ENCODE measurements at regions not wholly inside any gene's neighbourhood (a gene's known extent, or its start where the extent isn't known, plus 50 kb on each side); places are given as distances from the start of the nearest gene placed in this dataset.
"Not testable (repeated sequence)": the region's sequence is repeated elsewhere in the genome, so short reads cannot be mapped to it uniquely, and the experiment has no call there.

DNA sequence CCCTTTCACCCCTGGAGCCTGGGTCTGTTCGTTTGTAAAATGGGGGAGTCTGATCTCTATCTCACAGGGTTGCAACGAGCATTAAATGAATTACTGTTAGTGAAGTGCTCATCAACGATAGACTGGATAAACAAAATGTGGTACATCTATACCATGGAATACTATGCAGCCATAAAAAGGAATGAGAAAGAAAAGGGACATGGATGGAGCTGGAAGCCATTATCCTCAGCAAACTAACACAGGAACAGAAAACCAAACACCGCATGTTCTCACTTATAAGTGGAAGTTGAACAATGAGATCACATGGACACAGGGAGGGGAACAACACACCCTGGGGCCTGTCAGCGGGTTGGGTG is 348.0 kb upstream of the ID2 start:
- DNase-seq, result not testable (repeated sequence)

DNA sequence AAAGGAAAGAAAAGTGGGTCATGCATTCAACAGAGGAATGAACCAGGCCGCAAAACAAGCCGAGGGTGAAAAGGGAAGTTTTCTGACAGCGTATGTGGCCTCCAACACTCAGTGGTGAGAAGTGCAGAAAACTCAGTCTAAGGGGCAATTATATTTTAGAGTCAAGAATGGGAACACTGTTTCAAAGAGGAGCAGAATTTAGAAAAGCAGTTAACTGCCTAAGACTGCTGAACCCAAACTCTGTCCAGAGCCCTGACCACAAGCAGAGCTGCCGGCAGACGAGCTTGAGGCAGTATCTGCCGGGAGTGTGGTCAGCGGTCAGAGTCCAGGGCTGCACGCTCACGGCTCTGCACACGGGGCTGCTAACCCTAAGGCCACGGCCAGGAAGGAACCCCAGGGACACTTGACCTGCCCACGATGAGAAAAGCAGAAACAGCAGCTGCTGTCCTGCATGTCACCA is 347.0 kb upstream of the ID2 start:
- DNase-seq, result no peak

DNA sequence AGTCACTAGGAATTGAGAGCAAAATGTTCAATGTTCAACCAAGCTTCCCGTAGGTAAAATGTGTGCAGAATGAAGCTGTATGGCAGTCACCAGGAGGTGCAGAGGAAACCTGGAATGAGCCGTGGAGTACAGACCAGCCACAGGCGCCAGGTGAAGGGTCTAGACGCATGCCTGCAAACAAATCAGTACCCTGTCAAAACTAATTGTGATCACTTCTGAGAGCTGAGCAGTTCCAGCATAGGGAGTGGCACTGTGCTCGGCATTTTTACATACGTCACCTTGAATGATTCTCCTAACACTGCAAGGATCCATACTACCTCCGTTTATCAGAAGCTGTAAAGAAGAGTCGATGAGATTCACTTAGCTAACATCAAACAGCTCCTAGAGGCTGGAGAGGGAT is 346.1 kb upstream of the ID2 start:
- DNase-seq, result no peak

DNA sequence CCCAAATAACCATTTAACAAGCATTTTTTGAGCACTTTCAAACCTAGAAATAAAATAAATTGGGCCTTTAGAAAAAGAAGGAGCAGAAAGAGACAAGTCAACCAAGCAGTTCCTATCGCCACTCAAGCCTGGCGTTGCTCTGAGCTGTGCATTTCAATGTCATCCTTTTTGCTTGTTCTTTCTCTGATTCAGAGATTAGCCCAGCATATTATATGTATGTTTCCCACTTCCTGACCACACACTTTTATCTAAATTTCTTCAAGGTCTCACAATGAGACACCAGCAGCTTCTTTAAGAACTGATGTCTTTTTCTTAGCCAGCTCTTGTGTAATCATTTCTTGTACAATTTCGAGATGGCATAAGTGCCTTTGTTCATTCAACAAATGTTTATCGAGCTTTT is 344.5 kb upstream of the ID2 start:
- no peak for DNase-seq

DNA sequence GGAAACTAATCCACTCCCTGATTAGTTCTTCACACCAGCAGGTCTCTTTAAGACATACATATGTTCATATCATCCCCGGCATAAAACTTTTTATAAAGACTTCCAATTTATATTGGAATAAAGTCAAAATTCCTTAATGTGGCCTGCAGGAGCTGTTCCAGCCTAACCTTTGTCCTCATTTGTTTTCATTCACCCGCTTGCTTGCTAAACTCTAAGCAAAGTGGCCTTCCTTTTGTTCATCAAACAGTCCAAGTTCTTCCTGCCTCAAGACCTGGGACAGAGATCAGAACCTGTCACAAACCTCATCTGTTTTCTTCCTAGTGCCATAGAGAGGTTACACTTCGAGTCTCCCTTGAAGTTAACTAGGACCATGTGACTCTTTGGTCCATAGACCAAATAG is 339.4 kb upstream of the ID2 start:
- DNase-seq, result no peak

DNA sequence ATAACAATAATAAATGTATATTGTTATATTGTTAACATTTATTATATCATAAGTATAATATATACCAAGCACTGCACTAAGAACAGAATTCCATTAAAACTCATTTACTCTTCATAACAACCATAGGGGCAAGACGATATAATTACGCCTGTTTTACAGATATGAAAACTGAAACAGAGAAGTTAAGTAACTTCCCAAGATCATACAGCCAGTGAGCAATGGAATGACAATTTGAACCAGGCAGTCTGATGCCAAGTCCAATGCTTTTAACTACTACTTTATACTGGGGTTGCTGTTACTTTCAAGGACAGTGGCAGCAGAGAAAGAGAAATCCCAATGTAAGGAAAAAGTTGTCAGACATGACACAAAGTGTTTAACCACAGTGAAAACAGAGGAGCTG is 338.8 kb upstream of the ID2 start:
- DNase-seq, result no peak

DNA sequence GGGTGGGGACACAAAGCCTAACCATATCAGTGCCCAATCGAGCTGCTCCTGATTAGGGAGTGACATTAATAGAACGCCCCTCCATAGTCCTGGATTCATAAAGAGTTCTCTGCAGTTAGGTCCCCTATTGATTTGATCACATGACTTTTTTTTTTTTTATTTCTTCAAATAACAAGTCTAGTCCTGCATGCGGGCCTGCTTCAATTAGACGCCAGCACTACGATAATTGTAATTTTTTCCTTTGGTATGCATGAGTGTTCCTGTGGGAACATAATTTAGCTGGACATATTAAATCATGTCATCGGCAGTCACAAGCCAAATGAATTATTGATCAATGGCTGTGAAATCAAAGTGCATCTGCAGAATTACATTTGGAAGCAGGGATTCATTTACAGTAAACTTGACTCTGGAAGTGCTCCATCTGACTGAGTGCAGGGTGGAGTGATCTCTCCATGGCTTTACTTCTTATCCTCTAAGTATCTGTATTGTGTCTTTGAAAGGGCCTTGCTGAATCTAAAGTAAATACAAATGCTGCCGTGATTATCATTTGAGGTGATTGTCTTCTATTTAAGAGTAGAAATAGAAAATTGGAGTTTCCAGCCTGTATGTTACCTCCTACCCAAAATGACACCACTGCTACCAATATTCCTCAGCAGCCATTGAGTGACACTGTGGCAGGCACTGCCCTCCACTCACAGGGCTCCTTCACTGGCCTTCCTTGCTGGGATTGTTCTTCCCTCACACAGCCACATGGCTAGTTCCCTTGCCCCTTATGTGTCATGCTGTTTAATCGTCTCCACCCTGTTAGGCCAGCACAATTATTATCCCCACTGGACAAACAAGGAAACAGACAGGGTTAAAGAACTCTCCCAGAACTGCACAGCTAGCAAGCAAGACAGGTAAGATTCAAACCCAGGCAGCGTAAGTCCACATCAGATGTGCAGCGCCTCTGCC is 337.4 kb upstream of the ID2 start:
- DNase-seq, result no peak

DNA sequence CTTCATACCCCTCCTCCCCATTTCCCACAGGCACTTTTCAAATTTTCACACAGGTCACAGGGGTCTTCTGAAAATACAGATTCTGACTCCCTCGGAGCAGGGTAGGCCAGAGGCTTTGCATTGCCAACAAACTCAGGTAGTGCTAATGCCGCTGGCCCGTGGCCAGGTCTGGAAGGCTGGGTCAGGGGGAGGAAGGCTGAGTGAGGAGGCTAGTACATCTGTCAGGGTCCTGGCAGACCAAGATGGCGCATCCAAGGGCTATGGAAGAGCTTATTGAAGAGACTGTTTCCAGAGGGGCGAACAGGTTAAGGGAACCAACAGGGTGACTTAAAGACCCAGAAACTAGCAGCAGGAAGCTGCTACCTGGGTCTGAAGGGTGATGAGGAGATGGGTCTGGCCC is 336.7 kb upstream of the ID2 start:
- DNase-seq, result no peak

DNA sequence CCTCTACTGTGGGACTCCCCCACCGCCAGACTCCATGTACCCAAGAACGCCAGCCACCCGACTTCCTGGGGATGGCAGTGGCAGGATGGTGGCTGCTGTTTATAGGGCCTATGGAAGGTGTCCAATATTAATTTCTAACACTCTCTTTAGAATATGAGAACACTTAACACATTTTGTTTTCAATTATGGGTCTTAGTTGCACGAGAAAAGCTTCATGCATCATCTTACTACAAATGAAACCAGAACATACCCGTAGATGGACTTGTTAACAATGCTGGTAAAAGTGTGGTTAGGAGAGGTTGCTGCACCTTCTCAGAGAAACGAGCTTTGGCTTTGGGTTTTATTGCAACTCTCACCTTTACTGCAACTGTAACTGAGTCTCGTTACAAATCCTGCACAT is 335.6 kb upstream of the ID2 start:
- no peak for DNase-seq

DNA sequence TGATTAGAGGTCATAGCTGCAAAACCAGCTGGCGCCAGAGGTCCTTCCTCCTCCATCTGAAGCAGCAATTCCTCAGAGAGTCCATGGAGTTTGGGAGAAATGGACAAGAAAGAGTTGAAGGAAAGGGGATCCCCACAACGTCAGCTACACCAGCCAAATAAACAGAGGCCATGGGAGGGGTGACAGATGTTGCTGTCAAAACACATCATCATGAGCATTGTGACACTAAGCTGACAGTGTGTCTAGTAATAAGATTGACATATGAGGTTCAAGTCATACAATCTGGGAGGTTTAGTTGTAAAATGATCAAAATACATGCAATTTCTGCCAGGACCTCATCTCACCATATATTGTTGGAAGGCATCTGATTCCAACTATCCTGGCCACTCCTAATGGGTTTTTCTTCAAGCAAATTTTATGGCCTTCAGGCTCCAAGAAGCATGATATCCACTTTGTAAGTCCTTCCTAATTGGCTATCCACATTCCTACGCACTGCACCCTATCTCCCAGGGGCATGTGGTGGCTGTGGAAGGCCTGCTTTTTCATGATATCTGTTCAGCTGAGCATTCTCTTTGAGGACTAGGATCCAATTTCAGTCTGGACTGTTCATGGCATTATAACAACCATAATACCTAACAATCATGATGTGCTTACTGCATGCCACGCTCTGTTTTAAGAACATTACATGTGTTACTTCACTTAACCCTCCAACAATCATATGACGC is 335.0 kb upstream of the ID2 start:
- DNase-seq, result no peak

DNA sequence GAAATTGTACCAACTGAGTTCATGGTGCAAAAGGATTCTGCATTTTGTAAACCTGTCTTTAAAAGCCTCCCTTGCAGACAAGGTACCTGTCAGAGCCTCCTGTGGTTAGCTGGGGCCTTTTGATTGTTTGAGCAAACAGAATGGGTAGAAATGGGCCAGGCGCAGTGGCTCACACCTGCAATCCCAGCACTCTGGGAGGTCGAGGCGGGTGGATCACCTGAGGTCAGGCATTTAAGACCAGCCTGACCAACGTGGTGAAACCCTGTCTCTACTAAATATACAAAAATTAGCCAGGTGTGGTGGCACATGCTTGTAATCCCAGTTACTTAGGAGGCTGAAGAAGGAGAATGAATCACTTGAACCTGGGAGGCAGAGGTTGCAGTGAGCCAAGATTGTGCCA is 332.9 kb upstream of the ID2 start:
- not testable (repeated sequence) for DNase-seq

DNA sequence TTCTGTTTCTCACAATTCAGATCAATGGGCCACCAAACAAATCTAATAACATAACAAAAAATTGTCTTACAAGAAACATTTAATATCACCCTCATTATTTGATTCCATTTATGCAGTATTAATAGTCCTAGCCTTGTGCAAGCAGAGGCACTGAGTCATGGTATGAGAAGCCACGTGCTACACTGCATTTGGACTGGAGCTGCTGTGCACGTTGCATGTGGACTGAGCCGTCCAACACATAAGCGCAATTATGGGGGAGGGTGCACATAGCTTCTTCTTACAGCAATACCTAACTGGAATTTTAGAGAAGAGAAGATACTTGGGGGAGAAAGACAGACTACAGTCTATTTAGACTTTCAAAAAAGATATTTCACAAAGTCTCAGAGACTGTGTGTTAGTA is 329.6 kb upstream of the ID2 start:
- no peak for DNase-seq

DNA sequence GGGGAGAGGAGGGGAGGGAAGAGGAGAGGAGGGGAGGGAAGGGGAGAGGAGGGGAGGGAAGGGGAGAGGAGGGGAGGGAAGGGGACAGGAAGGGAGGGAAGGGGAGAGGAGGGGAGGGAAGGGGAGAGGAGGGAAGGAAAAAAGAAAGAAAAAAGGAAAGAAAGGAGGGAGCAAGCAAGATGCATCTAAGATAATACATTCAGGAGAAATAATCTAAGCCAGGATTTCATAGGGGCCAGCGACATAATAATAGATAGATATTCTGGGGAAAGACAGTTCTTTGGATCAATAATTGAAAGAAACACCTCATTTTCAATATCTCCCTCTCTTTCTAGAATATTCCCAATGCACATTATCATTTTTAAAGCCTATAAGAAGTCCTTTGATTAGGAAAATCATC is 328.9 kb upstream of the ID2 start:
- no peak for DNase-seq

DNA sequence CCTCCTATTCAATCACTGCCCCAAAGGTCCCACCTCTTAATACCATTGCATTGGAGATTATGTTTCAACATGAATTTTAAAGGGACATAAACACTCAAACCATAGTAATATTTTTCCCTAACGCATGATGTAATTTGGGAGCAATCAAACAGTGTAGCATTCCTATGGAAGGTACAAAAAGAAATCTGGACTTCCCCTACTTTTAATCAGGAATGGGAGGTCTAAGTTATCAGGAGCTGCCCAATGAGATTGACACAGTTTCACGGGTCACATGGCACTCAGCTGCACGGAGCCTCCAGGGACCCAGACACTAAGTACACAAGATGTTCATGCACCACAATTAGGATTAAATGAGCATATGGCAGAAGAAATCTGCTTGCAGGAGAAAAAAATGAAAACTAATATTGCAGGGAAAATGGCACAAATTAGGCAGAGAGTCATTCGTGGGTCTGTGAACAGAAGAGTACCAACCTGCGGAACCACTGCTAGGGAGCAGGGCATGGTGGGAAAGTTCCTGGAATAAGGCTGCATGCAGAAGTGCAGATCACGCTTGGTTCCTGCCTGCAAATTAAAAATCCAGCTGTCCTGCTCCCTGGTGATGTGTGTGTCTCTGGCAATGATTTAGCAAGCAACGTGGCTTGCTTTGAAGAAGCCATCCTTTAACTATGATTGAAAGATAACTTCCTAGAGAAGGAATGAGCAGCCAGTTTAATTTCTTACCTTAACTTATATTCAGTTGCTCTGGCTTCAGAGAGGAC is 326.6 kb upstream of the ID2 start:
- no peak for DNase-seq

DNA sequence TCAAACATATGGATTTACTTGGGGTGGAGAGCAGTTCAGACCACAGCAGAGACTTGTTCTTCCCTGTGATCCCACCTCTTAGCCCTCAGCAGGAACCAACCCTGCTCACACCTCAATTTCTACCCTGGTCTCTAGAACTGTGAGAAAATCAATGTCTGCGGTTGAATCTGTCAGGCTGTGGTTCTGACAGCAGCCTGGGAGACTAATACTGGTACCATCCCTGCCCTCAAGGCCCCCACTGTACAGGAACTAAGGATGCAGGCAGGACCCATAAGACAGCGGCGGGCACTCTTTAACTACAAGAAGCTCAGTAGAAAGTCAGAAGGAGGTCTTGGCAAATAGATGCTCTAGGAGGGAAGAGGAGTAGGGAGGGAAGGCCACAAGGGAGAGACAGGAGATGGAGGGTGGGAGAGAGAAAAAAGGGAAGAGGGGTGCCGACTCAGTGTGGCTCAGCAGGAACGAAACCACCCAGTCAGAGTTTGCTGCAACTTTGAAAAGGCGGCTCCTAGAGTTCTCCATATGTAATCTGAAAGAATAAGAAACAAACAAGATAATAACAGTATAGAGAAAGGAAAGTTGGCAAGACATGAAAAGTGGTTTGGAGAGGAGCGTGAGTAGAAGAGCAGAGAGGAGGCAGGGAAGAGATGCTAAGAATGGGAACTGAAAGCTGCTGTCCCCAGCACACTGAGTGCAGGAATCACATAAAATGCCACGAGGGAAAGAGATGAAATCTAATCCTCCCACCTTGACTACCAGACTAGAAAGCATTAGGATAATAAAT is 323.9 kb upstream of the ID2 start:
- no peak for DNase-seq

DNA sequence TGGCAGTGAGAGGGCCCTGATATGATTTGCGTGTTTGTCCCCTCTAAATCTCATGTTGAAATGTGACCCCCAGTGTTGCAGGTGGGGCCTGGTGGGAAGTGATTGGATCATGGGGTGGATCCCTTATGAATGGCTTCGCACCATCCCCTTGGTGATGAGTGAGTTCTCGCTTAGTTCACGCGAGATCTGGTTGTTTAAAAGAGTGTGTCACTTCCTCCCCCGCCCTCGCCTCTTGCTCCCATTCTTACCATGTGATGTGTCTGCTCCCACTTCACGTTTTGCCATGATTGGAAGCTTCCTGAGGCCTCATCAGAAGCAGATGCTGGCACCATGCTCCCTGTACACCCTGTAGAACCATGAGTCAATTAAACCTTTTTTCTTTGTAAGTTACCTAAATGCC is 319.9 kb upstream of the ID2 start:
- no peak for DNase-seq

DNA sequence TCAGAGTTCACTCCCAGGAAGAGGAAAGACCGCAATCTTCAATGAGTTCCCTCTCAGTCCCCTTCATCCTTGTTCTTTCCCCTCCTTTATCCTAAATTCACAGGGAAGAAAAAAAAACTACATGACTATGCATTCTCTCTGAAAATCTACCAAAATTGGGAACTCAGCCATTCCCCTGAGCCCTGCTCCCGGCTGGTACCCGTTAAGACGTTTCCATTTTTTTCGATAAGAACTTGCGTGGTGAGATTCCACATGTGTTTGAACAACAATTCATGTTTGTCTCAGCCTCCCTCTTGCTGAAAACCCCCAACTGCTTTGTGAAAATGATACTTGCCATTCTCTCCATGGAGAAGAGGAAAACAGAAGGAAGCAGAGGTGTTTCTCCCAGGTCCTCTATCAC is 318.7 kb upstream of the ID2 start:
- DNase-seq, result no peak

DNA sequence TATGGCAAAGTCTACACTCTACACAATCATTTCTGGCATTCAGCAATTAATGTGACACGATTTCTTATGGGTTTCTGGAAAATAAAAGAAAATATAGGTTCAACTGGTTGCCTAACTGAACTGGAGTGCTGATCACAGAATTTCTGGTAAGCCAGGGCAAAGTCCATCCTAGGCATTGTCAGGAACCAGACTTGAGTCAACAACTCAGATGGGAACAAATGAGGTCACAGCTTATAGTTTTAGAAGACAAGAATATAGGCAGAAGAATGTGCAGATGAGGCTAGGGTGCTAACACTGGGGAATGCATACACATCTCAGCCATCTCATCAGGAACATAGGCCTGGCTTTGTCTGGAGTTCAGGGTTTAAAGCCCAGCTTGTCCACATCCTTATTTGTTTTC is 317.2 kb upstream of the ID2 start:
- DNase-seq, result no peak

DNA sequence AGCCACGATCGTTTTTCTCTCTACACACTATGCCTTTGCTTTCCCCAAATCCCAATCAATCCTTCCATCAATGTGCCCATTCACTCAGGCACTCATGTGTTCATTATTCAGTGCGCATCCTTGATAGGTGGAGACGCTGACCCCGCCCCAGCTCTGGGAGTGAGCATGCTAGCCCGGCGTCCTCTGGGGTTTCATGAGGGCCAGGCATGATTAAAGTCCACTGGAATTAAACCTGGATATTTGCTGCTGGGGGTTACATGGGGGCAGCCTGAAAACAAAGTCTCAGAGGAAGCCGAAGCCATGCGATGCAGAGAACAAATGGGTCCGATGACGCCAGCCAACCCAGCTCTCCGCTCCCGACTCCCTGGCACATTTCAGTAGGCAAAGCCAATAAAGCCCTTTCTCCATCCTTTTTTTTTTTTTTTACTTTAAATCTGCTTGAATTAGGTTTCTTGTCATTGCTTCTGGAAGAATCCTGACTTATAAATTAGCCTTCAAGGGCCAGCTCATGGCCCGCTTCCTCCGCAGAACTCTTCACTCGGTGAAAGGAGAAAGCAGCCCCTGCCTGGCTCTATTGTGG is 316.4 kb upstream of the ID2 start:
- no peak for DNase-seq

DNA sequence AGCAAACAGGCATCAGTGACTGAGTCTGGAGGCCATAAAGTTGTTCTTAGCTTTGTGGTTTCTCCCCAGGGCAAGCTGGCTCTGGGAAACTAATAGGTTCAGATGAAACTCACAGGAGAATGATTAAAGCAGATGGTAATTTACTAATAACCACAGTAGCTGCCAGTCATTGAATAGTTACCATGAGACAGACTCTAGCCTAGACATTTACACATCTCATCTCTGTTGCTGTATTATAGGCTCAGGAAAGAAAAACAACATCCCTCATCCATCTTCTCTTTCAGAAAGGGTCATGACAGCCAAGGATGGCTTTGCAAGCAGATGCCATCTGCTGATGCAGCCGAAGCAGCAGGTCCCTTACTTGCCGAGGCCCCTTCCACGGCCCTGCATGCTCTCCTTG is 314.0 kb upstream of the ID2 start:
- DNase-seq, result no peak

DNA sequence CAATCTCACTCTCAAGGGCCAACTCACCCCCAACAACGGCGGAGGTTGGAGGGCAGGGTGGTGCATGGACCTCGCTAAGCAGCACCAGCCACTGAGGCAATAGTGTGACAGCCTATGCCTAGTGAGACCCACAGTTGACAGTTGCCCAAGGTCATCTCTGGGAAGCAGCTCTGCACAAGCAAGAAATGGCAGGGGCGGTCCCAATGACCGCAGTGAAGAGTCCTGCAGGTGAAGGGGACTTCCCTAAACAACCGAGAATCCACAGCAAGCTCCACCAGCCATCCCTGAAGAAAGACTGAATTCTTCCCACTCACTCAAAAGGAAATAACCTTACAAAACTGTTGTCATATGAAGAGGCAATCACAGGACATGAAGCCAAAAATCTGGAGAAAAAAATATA is 313.4 kb upstream of the ID2 start:
- no peak for DNase-seq

DNA sequence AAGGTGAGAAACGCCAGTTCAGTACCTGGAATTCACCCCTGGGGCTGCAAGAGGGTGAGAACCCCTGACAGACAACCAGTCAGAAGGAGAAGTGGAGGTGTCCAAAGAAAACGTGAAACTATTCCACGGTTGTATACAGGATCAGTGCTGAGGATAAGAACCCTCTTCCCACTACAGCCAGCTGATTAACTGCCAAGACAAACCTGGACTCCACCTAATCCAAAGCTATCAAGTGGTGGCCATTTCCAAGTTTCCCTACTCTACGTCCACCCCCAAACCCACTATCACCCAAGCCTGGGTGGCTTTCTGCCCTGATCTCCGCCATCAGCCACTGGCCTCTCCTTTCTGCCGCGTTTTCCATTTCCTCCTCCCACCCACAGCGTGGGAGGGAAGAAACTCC is 312.3 kb upstream of the ID2 start:
- DNase-seq, result no peak

All from NCI-H1105 (cell line).